ENCODE measurements at regions not wholly inside any gene's neighbourhood (a gene's known extent, or its start where the extent isn't known, plus 50 kb on each side); places are given as distances from the start of the nearest gene placed in this dataset.

DNA sequence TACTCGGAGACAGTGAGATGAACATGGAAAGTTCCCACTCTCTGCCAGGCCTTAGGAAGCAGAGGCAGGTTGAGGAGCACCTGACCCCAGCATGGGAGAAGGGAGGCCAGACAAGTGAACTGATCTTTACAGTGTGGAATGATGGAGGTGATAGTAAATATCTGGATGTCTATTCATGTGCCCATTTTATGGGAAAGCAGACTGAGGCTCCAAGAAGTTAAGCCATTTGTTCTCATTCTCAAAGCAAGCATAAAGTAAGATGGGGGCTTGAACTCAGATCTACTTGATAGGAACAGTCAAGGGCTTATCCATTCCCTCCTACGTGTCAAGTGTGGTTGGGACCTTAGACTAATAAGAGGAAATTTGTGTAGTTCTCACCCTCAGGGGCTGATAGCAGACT lies 461.5 kb downstream of the MN1 start:
- Histone ChIP-seq H3K9me3 (ENCODE audit: control insufficient read depth, insufficient read depth, low read length) (peaks cover 5% of the 10 kb centered on the region), H3K27ac (ENCODE audit: low read depth, low read length) (no peak overlapping the region), H3K27me3 (ENCODE audit: control insufficient read depth, insufficient read depth, low read length) (no peaks in the 10 kb centered on the region), H3K4me1 (ENCODE audit: control insufficient read depth, insufficient read depth, low read length) (no peaks in the 10 kb centered on the region), H3K36me3 (ENCODE audit: control insufficient read depth, insufficient read depth, low read length) (no peaks in the 10 kb centered on the region), H3K4me3 (ENCODE audit: low read depth, low read length) (no peak overlapping the region)
- no peak for DNase-seq (ENCODE audit: low read depth in 4 of 6, low spot score in 6 of 6)
- WGBS (ENCODE audit: insufficient coverage) = 100% methylated on average over 1 of the region's 2 CpGs

DNA sequence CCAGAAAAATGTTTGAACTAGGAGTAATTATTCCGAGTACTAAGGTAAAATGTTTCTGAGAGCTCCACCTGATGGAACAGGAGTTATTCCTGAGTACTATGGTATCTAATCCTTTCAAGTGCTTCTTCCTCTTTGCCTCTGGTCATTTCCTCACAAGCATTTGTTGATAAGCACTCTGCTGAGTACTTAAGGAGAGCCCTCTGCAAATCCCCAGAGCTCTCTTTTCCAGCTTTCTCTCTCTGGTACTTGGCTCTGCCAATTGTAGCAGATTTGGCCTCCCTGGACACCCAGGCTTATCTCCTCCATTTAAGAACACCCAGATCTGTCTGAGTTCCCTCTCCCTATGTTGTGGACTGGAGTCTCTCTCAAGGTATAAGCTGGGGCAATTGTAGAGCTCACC lies 457.0 kb downstream of the MN1 start:
- 100% methylated on average over 1 of the region's 1 CpG for WGBS (ENCODE audit: insufficient coverage)

DNA sequence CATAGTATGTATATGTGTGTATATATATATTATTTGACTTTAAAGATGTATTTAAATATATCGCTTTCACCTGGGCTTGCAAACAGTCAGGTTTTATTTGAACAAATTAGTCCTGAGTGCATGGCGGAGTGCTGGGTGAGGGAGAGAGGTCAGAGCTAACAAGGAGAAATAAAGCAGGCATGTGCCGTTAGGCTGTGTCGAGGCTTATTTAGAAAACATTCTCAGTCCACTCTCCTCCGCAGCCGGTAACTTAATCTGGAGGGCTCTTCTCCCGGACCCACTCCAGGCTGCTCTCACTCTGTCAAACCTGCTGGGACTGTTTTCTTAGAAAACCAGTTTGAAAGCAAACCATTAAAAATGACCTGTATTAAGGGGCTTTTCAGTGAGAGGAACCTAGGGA lies 455.9 kb downstream of the MN1 start:
- H3K9me3 ChIP-seq (ENCODE audit: control insufficient read depth, insufficient read depth, low read length) = peaks cover 5% of the 10 kb centered on the region
- no peaks in the 10 kb centered on the region for H3K36me3 ChIP-seq (ENCODE audit: control insufficient read depth, insufficient read depth, low read length)
- no peaks in the 10 kb centered on the region for H3K27me3 ChIP-seq (ENCODE audit: control insufficient read depth, insufficient read depth, low read length)
- H3K4me3 ChIP-seq (ENCODE audit: low read depth, low read length) = no peak overlapping the region
- DNase-seq (ENCODE audit: low read depth in 4 of 6, low spot score in 6 of 6) = peak in 1 of 6 donors; percentile 11
- H3K27ac ChIP-seq (ENCODE audit: low read depth, low read length) = no peak overlapping the region
- H3K4me1 ChIP-seq (ENCODE audit: control insufficient read depth, insufficient read depth, low read length) = no peaks in the 10 kb centered on the region
- WGBS (ENCODE audit: insufficient coverage) = 60% methylated on average over 2 of the region's 7 CpGs

More for the DNA sequence above, 457.0 kb downstream of the MN1 start:
- Histone ChIP-seq H3K4me3 (ENCODE audit: low read depth, low read length) (no peak overlapping the region), H3K36me3 (ENCODE audit: control insufficient read depth, insufficient read depth, low read length) (no peaks in the 10 kb centered on the region), H3K9me3 (ENCODE audit: control insufficient read depth, insufficient read depth, low read length) (peaks cover 5% of the 10 kb centered on the region), H3K4me1 (ENCODE audit: control insufficient read depth, insufficient read depth, low read length) (no peaks in the 10 kb centered on the region), H3K27me3 (ENCODE audit: control insufficient read depth, insufficient read depth, low read length) (no peaks in the 10 kb centered on the region), H3K27ac (ENCODE audit: low read depth, low read length) (no peak overlapping the region)
- DNase-seq (ENCODE audit: low read depth in 4 of 6, low spot score in 6 of 6) = no peak

DNA sequence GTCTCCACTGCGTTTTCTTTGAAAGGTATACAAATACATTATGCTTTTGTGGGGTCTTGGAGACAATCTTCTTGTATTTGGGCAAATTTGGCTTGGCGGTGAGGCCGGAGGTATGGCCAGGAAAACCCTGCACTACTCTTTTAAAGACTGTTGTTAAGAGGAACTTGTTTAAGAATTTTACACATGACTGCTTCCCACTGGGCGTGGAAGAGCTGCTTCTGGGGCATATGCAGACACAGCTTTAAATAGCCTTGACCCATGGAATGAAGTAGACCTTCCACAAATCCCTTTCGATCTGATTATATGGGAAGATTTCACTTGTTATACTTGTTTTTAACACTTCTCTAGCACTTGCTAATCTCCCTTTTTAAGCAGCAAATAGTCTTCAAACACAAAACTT lies 453.6 kb downstream of the MN1 start:
- no CpG with 5 or more reads among the region's 5 CpGs for WGBS (ENCODE audit: insufficient coverage)
- Histone ChIP-seq H3K9me3 (ENCODE audit: control insufficient read depth, insufficient read depth, low read length) (peaks cover 1% of the 10 kb centered on the region), H3K4me1 (ENCODE audit: control insufficient read depth, insufficient read depth, low read length) (peaks cover 3% of the 10 kb centered on the region), H3K27ac (ENCODE audit: low read depth, low read length) (no peak overlapping the region), H3K4me3 (ENCODE audit: low read depth, low read length) (no peak overlapping the region), H3K36me3 (ENCODE audit: control insufficient read depth, insufficient read depth, low read length) (no peaks in the 10 kb centered on the region), H3K27me3 (ENCODE audit: control insufficient read depth, insufficient read depth, low read length) (no peaks in the 10 kb centered on the region)
- DNase-seq (ENCODE audit: low read depth in 4 of 6, low spot score in 6 of 6) = peak in 1 of 6 donors; percentile 17

DNA sequence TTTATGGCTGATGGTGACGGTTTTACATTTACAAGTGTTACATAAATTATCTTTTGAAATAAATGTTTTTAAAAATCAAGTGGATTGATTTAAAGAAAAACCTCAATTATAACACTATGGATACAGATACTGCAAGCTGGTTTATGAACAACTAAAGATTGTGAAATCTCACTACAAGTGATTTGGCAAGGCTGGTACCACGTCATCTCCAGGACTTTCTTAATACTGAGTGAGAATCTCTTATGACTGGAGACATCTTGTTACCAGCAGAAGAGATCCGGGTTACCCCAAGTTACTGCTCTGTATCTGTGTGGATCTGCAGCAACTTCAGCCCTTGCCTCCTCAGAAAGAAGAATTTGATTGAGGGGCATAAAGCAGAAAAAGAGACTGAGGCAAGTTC lies 452.9 kb downstream of the MN1 start:
- Histone ChIP-seq H3K36me3 (ENCODE audit: control insufficient read depth, insufficient read depth, low read length) (no peaks in the 10 kb centered on the region), H3K9me3 (ENCODE audit: control insufficient read depth, insufficient read depth, low read length) (peaks cover 1% of the 10 kb centered on the region), H3K4me1 (ENCODE audit: control insufficient read depth, insufficient read depth, low read length) (peaks cover 4% of the 10 kb centered on the region), H3K27ac (ENCODE audit: low read depth, low read length) (no peak overlapping the region), H3K27me3 (ENCODE audit: control insufficient read depth, insufficient read depth, low read length) (no peaks in the 10 kb centered on the region), H3K4me3 (ENCODE audit: low read depth, low read length) (no peak overlapping the region)
- 100% methylated on average over 1 of the region's 3 CpGs for WGBS (ENCODE audit: insufficient coverage)
- no peak for DNase-seq (ENCODE audit: low read depth in 4 of 6, low spot score in 6 of 6)

DNA sequence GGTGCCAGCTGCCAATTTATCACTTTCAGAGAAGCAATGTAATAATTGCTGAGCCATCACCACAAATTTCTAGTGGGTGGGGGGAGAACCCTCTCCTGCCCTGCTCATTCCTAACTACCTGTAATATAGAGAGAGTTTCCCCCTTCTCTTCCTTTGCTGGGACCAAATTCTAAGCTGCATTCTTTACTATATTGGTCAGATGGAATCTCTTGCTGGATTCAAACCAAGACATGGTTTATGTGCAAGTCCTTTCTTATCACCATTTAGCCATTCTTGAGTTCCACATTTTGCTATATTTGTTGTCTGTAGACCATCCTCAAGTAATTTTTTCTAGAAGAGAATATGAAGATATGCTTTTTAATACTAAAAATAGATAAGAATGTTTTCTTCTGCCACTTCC lies 452.1 kb downstream of the MN1 start:
- Histone ChIP-seq H3K4me3 (ENCODE audit: low read depth, low read length) (no peak overlapping the region), H3K27me3 (ENCODE audit: control insufficient read depth, insufficient read depth, low read length) (no peaks in the 10 kb centered on the region), H3K9me3 (ENCODE audit: control insufficient read depth, insufficient read depth, low read length) (peaks cover 1% of the 10 kb centered on the region), H3K36me3 (ENCODE audit: control insufficient read depth, insufficient read depth, low read length) (no peaks in the 10 kb centered on the region), H3K27ac (ENCODE audit: low read depth, low read length) (no peak overlapping the region), H3K4me1 (ENCODE audit: control insufficient read depth, insufficient read depth, low read length) (peaks cover 4% of the 10 kb centered on the region)
- no peak for DNase-seq (ENCODE audit: low read depth in 4 of 6, low spot score in 6 of 6)

DNA sequence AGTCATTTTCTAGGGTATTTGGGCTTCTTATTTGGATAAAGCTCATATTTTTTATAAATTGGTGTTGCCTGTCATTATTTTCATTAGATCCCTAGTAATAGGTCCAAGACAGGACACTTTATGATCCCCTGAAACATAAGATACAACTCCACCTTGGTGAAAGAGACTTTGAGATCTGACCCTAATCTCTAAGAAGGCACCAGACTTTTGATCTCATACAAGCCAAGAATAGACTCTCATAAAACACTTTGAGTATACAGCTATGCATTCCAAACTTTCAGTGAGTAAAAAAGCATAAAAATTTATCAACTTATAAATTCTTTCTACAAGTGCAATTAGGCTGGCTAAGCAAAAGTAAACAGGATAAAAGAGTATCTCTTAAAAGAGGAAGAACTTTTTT lies 451.2 kb downstream of the MN1 start:
- peaks cover 4% of the 10 kb centered on the region for H3K4me1 ChIP-seq (ENCODE audit: control insufficient read depth, insufficient read depth, low read length)
- H3K27ac ChIP-seq (ENCODE audit: low read depth, low read length) = no peak overlapping the region
- H3K27me3 ChIP-seq (ENCODE audit: control insufficient read depth, insufficient read depth, low read length) = no peaks in the 10 kb centered on the region
- no peaks in the 10 kb centered on the region for H3K36me3 ChIP-seq (ENCODE audit: control insufficient read depth, insufficient read depth, low read length)
- no peak for DNase-seq (ENCODE audit: low read depth in 4 of 6, low spot score in 6 of 6)
- peaks cover 1% of the 10 kb centered on the region for H3K9me3 ChIP-seq (ENCODE audit: control insufficient read depth, insufficient read depth, low read length)
- no peak overlapping the region for H3K4me3 ChIP-seq (ENCODE audit: low read depth, low read length)

DNA sequence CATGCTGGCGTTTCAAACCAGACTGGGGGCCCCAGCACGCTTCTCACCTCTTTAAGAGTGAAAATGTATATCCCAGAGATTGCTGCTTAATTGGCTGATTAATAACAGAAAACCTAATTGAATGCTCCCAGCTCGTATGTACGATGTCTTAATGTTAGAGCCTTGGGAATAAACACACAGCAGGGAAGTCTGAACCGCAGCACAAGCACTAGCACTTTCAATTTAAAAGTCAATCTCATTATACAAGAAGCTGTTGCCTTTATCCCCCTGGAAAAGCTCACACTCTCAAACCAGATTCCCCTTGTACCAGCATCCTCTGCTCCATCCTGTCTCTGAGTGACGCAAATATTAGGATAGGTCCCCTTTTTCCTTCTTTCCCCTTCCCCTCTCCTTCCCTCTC lies 449.1 kb downstream of the MN1 start:
- peaks cover 3% of the 10 kb centered on the region for H3K9me3 ChIP-seq (ENCODE audit: control insufficient read depth, insufficient read depth, low read length)
- H3K4me1 ChIP-seq (ENCODE audit: control insufficient read depth, insufficient read depth, low read length) = peaks cover 4% of the 10 kb centered on the region
- H3K36me3 ChIP-seq (ENCODE audit: control insufficient read depth, insufficient read depth, low read length) = no peaks in the 10 kb centered on the region
- DNase-seq (ENCODE audit: low read depth in 4 of 6, low spot score in 6 of 6) = peak in 2 of 6 donors; percentile 24 to 92
- no peaks in the 10 kb centered on the region for H3K27me3 ChIP-seq (ENCODE audit: control insufficient read depth, insufficient read depth, low read length)
- WGBS (ENCODE audit: insufficient coverage) = 3% methylated on average over 3 of the region's 6 CpGs
- no peak overlapping the region for H3K4me3 ChIP-seq (ENCODE audit: low read depth, low read length)
- H3K27ac ChIP-seq (ENCODE audit: low read depth, low read length) = no peak overlapping the region

DNA sequence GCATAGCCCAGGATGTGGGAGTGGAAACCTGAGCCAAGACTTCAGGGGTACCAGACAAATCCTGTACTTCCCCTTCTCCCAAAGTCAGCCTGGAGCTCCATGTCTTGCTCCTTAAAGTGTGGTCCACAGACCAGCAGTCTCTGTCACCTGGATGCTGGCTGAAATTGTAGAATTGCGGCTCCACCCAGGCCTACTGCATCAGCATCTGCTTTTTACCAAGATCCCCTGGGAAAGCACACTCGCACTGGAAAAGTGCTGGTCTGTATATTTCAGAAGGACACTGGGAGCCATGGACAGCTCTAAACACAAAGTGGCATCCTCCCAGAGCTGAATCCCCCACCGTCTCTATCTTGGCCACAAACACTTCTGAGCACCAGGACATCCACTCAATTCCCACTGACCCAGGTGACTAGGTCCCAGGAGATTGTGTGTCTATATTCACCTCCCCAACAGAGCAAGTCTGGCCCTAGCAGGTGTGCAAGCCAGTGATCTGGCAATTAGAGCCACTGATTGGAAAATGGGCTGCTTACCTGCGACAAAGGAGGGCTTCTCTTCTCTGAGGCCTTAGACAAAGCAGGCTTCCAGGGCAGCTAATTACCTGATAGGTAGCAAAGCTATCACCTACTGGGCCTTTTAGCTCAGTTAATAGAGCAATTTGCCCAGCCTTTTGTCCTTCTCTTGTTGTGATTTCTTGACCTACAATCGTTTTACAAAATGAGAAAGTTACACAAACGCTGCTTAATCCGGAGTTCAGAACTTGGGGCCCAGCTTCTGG lies 443.3 kb downstream of the MN1 start:
- peaks cover 3% of the 10 kb centered on the region for H3K9me3 ChIP-seq (ENCODE audit: control insufficient read depth, insufficient read depth, low read length)
- no peak for DNase-seq (ENCODE audit: low read depth in 4 of 6, low spot score in 6 of 6)
- H3K27me3 ChIP-seq (ENCODE audit: control insufficient read depth, insufficient read depth, low read length) = no peaks in the 10 kb centered on the region
- H3K4me1 ChIP-seq (ENCODE audit: control insufficient read depth, insufficient read depth, low read length) = no peaks in the 10 kb centered on the region
- no peaks in the 10 kb centered on the region for H3K36me3 ChIP-seq (ENCODE audit: control insufficient read depth, insufficient read depth, low read length)
- no peak overlapping the region for H3K4me3 ChIP-seq (ENCODE audit: low read depth, low read length)
- no peak overlapping the region for H3K27ac ChIP-seq (ENCODE audit: low read depth, low read length)
- WGBS (ENCODE audit: insufficient coverage) = 58% methylated on average over 7 of the region's 7 CpGs

DNA sequence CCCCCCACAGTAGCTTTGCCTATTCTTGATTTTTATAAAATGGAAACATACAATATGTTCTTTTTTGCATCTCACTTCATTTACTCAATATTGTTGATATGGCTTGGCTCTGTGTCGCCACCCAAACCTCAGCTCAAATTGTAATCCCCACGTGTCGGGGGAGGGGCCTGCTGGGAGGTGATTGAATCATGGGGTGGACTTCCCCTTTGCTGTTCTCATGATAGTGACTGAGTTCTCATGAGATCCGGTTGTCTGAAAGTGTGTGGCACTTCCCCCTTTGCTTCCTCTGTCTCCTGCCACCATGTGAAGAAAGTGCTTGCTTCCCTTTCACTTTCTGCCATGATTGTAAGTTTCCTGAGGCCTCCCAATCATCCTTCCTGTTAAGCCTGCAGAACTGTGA lies 431.3 kb downstream of the MN1 start:
- no peak overlapping the region for H3K4me3 ChIP-seq (ENCODE audit: low read depth, low read length)
- no peaks in the 10 kb centered on the region for H3K9me3 ChIP-seq (ENCODE audit: control insufficient read depth, insufficient read depth, low read length)
- no peaks in the 10 kb centered on the region for H3K36me3 ChIP-seq (ENCODE audit: control insufficient read depth, insufficient read depth, low read length)
- H3K27me3 ChIP-seq (ENCODE audit: control insufficient read depth, insufficient read depth, low read length) = no peaks in the 10 kb centered on the region
- DNase-seq (ENCODE audit: low read depth in 4 of 6, low spot score in 6 of 6) = no peak
- WGBS (ENCODE audit: insufficient coverage) = 78% methylated on average over 1 of the region's 4 CpGs
- no peak overlapping the region for H3K27ac ChIP-seq (ENCODE audit: low read depth, low read length)
- no peaks in the 10 kb centered on the region for H3K4me1 ChIP-seq (ENCODE audit: control insufficient read depth, insufficient read depth, low read length)

Data from spinal cord (tissue), 9 donors.